NCI-H146 (cell line): ENCODE measurements at regions not wholly inside any gene's neighbourhood (a gene's known extent, or its start where the extent isn't known, plus 50 kb on each side); places are given as distances from the start of the nearest gene placed in this dataset.

Experiments
- DNase-seq: peaks from one replicate; lab custom pipeline; 2025; lab: John Stamatoyannopoulos, UW

DNA sequence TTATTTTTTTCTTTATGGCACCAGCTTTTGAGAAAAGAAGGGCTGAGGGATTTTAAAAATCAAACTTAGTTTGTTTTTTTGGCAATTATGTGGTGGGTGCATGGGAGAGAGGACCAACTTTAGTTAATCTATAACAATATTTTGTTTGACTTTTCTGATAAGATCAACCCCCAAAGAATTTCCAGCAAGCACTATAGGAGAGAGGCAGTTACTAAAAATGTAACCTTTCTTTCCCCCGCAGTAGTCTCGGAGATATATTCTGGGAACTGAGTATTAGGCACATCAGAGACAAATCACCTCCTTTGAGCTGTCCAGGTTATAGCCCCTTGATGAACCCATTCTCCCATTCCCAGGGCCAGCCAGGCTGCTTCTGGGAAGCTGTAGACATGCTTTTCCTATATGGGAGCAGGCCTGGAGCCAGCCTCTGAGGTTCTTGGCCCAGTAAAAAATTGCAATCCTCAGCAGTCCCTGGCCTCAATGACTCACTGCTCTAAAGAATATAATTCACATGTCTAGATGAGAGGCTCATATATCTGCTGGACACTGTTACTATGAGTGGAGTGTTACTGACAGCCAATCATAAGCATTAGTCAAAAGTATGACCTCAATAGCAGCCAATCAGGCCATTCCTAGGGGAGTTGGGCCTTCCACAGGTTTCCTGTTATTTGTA is 138.3 kb upstream of the AGBL1 start:
- DNase-seq, result no peak

GRCh38 chr15:85942632-85943031 is 137.0 kb upstream of the AGBL1 start:
- DNase-seq, result no peak

- no peak for DNase-seq
These were observed 136.5 kb upstream of the AGBL1 start for GRCh38 chr15:85943151-85943550.

GRCh38 chr15:85943791-85944190 is 135.9 kb upstream of the AGBL1 start:
- no peak for DNase-seq

DNA sequence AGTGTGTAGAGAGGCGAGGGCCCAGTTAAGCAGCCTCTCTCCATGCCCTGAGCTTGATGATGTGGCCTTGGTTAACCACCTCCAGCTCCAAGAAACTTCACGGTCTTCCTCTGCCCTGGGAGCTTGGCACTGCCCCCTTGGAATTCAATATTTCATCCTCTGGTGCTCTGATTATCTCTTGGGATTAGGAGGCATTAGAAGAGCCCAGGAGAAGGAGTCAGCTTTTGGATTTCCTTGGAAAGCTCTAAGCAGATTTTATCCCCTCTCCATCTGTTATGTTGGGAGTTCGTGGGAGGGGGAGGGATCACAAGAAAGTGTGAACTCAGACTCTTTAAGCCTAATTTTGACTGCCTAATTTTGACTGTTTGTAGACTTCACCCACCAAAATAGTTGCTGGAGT is 132.7 kb upstream of the AGBL1 start:
- no peak for DNase-seq

- DNase-seq, result no peak
These were observed 131.7 kb upstream of the AGBL1 start for GRCh38 chr15:85947936-85948335.

DNA sequence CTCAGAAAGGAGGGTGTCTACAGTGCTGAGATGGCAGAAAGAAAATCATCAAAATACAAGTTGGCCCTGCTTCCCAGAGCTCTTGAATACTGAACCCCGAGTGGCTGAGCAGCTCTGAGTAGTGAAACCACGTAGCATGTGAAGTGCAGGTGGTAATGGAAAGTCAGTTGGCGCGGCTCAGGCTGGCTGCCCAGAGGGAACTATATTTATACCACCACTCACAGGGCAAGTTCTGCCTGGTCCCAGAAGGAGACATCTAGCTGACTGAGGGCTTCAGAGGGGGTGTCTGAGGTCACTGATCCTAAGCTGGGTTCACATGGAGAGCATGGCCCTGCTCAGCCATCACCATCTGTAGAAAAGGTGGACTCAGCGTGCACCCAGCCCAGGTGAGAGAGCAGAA is 129.6 kb upstream of the AGBL1 start:
- DNase-seq, result no peak

- DNase-seq, result no peak
These were observed 125.1 kb upstream of the AGBL1 start for GRCh38 chr15:85954586-85954985.

DNA sequence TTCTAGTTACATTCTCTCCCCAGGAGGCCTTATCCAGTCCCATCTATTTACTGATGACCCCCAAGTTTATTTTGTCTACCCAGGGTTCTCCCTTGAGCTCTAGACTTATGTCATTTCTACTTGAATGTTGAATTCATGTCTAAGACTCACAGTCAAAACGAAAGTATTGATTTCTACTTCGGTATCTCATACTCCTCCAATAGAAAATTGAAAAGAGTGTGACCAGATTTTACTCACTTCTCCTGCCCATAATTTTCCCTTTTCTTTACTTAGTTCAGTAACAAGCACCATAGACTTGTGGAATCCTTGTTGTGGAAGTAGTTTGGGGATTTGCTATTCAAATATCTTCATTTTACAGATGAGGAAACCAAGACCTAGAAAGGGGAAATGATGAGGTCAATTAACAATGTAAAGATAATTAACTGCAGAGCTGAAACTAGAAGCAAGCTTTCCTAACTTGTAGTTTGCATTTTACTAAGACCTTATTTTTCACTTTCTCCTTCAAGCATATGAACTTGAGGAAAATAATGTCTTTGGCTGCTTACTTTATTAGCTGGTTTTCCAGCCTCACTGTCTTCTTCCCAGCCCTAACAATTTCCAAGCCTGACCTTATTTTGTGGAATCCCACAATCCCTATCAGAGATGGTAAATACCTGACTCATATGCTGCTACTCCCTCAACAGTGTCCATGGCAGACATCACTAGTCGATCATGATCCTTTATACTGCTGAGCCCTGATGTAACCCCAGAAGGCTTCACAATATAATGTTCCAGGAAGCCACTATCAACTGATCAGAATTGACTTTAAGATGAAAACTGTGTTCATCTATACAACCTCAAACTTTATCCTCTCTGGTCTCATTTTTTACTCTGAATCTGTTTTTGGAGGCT is 123.9 kb upstream of the AGBL1 start:
- no peak for DNase-seq

- no peak for DNase-seq
These were observed 123.0 kb upstream of the AGBL1 start for GRCh38 chr15:85956532-85957275.

DNA sequence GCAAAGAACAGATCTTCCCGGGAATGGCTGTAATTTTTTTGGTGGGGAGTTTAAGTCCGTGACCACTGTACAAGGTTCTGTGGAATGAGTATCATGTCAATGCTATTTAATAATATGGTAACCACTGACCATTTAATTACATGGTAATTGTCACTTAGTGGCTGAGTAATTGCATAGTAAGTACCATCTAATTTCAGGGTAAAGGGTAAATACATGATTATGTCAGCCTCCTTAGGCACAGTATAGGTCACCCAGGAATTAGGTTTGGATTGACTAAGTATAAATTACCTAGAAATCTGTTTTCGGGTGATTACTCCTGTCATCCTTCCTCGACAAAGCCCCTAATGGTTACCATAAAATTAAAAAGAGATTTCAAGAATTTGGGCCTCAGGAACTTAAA is 120.1 kb upstream of the AGBL1 start:
- no peak for DNase-seq

DNA sequence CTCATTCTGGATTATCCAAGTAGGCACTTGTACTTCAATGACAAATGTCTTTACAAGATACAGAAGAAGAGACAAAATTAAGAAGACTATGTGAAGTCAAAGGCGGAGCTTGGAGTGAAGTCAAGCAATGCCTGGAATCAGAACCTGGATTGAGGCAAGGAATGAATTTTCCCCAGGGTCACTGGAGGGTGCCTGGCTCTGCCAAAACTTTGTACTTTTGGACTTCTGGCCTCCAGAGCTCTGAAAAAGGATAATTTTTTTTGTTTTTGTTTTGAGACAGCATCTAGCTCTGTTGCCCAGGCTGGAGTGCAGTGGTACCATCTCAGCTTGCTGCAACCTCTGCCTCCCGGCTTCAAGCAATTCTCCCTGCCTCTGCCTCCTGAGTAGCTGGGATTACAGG is 119.3 kb upstream of the AGBL1 start:
- no peak for DNase-seq

GRCh38 chr15:85961821-85962220 is 117.8 kb upstream of the AGBL1 start:
- DNase-seq, result no peak

- DNase-seq, result no peak
These were observed 116.4 kb upstream of the AGBL1 start for GRCh38 chr15:85963262-85963760.

GRCh38 chr15:85964471-85964870 is 115.2 kb upstream of the AGBL1 start:
- DNase-seq, result no peak

DNA sequence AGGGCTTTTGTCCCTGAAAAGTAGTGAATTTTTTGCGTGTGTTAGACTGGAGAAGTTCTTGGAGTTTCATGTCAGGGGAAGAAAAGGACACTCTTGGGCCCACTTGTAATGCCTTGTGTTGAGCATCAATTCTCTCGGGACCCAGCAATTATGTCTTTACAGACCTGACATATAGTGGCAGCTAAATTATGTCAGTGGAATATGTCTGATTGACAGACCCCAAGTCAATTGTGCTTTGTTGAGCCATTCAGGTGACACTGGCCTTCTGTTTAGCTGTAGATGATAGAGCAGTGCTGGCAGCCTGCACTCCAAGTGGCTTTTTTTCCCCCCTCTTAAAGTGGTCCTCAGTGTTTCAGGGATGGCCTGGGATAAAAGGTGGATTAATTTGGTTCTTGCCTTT is 112.1 kb upstream of the AGBL1 start:
- DNase-seq, result no peak

GRCh38 chr15:85972805-85973540 is 106.7 kb upstream of the AGBL1 start:
- no peak for DNase-seq

DNA sequence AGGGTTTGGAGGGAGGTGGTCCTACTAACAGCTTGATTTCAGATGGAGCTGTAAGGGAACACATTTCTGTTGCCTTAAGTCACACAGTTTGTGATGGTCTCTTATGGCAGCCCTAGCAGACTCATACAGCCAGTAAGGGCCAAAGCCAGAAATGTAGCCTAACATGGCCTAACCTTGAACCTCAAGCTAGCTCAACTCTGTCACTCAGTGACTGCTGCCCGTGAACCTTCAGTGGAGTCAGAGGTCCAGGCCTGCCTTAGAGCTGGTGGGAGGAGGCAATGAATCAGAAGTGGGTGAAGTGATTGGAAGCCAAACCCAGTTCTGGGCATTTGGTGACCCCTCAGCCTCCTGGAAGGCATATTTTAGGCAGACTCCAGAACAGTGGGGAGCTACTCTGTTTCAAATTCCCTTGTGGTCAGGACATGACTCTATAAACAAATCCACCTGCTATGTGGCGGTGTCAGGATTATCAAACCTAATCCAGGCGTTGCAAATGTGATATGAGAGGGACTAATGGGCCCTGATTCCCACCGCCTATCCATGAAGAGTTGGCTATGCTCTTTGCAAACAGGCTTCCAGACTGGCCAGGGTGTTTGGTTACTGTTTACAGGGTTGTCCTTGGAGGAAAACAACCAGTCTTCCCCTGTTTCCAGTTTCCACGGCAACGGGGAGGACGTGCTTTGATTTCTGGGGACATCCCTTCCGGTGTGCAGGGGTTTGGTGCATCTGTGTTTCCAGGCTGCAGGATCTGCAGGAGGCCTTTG is 105.9 kb upstream of the AGBL1 start:
- DNase-seq, result no peak

DNA sequence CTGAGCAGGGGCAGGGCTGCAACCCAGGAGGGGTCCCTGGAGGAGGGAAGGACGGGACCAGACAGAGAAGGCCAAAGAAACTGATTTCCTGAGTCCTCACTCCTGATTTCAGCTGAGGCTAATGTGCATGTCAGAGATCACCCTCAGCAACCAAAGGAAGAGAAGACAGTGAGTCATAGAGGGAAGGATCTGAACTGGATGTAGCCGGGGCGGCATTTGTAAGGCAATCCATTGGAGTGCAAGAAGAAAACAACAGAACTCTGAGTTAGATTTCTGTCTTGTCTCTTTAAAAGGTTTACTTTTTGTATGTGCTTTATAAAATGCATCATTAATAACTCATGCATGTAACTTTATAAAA is 105.3 kb upstream of the AGBL1 start:
- no peak for DNase-seq

- DNase-seq, result no peak
These were observed 104.9 kb upstream of the AGBL1 start for GRCh38 chr15:85974742-85975141.

- DNase-seq, result no peak
These were observed 103.6 kb upstream of the AGBL1 start for GRCh38 chr15:85976102-85976501.
